HG03139 (cell line): ENCODE measurements at regions not wholly inside any gene's neighbourhood (a gene's known extent, or its start where the extent isn't known, plus 50 kb on each side); places are given as distances from the start of the nearest gene placed in this dataset.

Source experiments
- ATAC-seq: cut with Tn5 transposase; IDR thresholded peaks from one replicate; pipeline ENCODE4 v1.9.1; 2021; ENCODE audit not compliant: unreplicated experiment

- no peak for ATAC-seq
Observed at GRCh38 chr15:35168464-35168863, 83.4 kb upstream of the NANOGP8 start.

- ATAC-seq = no peak
Observed at GRCh38 chr15:35167675-35168074, 82.6 kb upstream of the NANOGP8 start.

GRCh38 chr15:35166730-35167359 is 81.8 kb upstream of the NANOGP8 start:
- ATAC-seq = no peak

GRCh38 chr15:35161694-35162093 is 76.6 kb upstream of the NANOGP8 start:
- ATAC-seq = no peak

GRCh38 chr15:35159170-35159569 is 74.1 kb upstream of the NANOGP8 start:
- no peak for ATAC-seq

- no peak for ATAC-seq
Observed at GRCh38 chr15:35151782-35152181, 66.7 kb upstream of the NANOGP8 start.

- ATAC-seq = no peak
Observed at GRCh38 chr15:35151381-35151780, 66.3 kb upstream of the NANOGP8 start.

- no peak for ATAC-seq
Observed at GRCh38 chr15:35150361-35150760, 65.3 kb upstream of the NANOGP8 start.

- no peak for ATAC-seq
Observed at GRCh38 chr15:35145336-35145735, 60.2 kb upstream of the NANOGP8 start.

- no peak for ATAC-seq
Observed at GRCh38 chr15:35142578-35142977, 57.5 kb upstream of the NANOGP8 start.

GRCh38 chr15:35141743-35142471 is 56.8 kb upstream of the NANOGP8 start:
- ATAC-seq = no peak

- ATAC-seq = no peak
Observed at GRCh38 chr15:35139822-35140221, 54.7 kb upstream of the NANOGP8 start.

- ATAC-seq = no peak
Observed at GRCh38 chr15:35137190-35137574, 52.1 kb upstream of the NANOGP8 start.

GRCh38 chr15:35136321-35137189 is 51.5 kb upstream of the NANOGP8 start:
- ATAC-seq = peak; percentile 95
